Glomerular visceral epithelial cell (primary cell): ENCODE measurements at regions not wholly inside any gene's neighbourhood (a gene's known extent, or its start where the extent isn't known, plus 50 kb on each side); places are given as distances from the start of the nearest gene placed in this dataset.
"Not testable (repeated sequence)": the region's sequence is repeated elsewhere in the genome, so short reads cannot be mapped to it uniquely, and the experiment has no call there.

Source experiments
- DNase-seq: peaks from one replicate; pipeline ENCODE4 v3.0.0-alpha.2; 2016; ENCODE audit errors: extremely low spot score

DNA sequence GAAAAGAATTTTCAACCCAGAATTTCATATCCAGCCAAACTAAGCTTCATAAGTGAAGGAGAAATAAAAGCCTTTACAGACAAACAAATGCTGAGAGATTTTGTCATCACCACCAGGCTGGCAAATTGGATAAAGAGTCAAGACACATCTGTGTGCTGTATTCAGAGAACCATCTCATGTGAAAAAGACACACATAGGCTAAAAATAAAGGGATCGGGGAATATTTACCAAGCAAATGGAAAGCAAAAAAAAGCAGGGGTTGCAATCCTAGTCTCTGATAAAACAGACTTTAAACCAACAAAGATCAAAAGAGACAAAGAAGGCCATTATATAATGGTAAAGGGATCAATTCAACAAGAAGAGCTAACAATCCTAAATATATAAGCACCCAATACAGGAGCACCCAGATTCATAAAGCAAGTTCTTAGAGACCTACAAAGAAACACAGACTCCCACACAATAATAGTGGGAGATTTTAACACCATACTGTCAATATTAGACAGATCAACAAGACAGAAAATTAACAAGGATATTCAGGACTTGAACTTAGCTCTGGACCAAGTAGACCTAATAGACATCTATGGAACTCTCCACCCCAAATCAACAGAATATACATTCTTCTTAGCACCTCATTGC, 55.9 kb upstream of the ACSM6 start:
- DNase-seq, result not testable (repeated sequence)

DNA sequence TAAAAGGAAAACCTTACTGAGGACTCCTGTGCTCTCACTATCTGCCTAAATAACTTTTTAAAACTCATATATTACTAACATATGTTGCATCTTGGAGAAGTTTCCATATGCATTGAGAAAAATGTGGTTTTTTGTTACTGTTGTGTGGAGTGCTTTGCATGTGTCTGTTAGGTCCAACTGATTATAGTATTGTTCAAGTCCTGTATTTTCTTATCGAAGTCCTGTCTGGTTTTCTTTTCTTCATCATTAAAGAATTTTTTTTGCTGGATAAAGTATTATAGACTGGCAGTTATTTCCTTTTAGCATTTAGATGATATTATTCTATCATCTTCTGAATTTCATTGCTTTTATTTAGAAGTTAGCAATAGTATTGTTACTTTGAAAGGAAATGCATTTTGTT, 59.5 kb upstream of the ACSM6 start:
- DNase-seq, result no peak

DNA sequence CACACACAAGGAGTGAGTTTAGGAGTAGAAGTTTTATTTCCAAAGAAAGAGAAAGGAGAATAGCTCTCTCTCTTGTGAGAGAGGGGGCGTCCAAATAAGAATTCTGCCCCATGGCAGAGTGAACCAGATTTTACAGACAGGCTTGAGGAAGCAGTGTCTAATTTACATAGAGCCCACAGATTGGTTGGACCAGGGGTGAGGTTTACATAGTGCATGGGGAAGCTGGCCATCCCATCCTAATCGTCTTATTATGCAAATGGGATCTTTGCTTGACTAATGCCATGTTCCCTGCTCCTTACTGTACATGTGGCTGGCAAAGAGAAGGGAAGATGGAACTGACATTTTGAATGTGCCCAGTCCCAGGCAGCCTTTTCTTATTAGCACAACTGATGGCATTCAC, 60.0 kb upstream of the ACSM6 start:
- no peak for DNase-seq

DNA sequence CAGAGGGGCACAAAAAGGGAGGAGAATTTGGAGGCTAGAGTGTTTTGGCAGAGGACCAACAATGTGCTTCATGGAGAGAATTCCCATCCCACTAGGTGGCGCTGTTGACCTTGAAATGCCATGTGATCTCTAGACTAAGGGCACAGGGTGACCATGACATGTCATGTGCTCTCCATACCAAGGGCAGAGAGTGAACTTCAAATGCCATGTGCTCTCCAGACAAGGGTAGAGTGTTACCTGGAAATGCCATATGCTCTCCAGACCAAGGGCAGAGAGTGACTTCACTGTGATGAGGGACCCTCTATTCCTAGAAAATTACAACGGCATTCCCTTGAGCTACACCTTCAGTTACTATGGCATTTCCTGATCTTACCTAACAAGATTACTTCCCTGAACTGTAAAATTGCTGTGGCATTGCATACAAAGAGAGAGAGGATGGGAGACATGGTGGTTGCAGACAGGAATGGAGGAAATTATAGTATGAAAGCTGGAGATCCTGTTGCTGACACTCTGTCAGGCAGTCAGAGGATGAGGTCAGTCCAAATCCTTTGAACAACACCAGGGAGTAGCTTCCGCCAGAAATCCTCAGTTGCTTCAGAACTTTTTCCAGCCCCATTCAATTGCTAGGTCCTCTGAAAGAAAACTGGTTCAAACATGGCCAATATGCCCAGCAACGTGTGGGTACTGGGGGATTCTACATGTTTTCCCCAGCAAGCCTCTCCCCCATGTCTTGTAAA, 60.9 kb upstream of the ACSM6 start:
- peak; percentile 77 for DNase-seq

DNA sequence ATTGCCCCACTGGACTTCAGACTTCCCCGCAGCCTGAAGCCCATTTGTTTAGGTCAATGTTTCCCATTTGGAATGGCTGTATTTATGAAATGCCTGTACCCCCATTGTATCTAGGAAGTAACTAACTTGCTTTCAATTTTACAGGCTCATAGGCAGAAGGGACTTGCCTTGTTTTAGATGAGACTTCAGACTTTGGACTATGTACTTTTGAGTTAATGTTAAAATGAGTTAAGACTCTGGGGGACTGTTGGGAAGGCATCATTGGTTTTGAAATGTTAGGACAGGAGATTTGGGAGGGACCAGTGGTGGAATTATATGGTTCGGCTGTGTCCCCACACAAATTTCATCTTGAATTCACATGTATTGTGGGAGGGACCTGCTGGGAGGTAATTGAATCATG, 61.1 kb upstream of the CYP2C8 start:
- not testable (repeated sequence) for DNase-seq

DNA sequence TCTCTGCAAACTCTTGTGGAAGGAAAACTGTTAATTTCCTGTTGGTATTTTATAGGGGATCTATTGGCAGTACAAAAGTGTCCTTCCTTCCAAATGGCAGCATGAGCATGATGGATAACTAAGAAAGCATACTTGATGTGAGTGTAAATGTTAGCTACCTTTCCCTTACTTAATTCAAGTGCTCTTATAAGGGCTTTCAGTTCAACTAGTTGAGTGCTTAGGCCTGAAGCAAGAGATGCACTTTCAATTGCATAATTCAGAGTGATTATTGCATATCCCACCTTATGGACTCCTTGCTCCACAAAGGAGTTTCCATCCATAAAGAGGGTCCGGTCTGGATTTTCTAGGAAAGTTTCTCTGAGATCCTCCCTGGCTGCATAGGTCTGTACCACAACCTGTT, 56.3 kb upstream of the CYP2C8 start:
- DNase-seq, result no peak

DNA sequence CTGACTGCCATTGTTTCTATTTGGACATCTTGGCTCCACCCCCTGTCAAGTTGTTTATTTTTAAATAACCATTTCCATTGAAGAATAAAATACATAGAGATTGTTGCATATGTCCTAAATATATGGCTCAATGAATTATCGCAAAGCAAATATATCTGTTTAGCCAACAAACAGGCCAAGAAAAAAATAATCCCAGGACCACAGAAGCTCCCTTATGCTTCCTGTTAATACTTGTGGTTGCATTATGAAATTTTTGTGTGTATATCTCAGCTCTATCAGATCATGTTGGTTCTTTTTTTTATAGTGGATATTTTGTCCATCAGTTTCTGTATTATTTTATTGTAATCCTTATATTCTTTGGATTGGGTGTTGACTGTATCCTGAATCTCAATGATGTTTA, 53.4 kb upstream of the CYP2C8 start:
- DNase-seq, result no peak

DNA sequence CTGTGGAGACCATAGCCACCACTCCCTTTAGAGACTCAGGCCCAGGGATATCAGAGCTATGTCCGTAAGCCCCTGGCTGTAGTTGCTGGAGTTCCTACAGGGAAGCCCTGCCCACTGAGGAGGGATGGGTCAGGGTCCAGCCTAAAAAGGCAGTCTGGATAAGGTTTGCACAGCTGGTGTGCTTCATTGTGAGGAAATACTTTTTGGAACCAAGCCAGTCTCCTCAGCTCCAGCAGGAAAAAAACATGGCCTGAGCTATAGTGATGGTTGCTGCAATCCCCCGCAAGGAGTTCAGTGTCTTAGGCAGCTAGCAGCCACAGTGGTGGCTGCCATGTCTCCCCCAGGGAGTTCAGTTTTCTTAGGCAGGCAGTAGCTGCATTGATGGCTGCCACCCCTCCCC, 52.6 kb upstream of the CYP2C8 start:
- DNase-seq, result no peak
